ENCODE measurements at regions not wholly inside any gene's neighbourhood (a gene's known extent, or its start where the extent isn't known, plus 50 kb on each side); places are given as distances from the start of the nearest gene placed in this dataset.

- H3K9me2 ChIP-seq (ENCODE audit: insufficient read depth) = 0 out of 2 replicates have a peak, but pooled peaks cover 2% of the 10 kb centered on the region
- no TSS peak for BruUV-seq (replicated peaks)
- peaks cover 74% of the 10 kb centered on the region for H3K27me3 ChIP-seq (ENCODE audit: insufficient read depth, low read depth)
- H3K27ac ChIP-seq = no peak overlapping the region
- no peaks in the 10 kb centered on the region for H3K36me3 ChIP-seq (ENCODE audit: low read depth)
- POLR2A ChIA-PET (ENCODE audit: unreplicated experiment) = no interaction called here
- no peaks in the 10 kb centered on the region for H3K79me2 ChIP-seq (ENCODE audit: low read depth)
- CTCF ChIA-PET = no interaction called here
- H3K4me1 ChIP-seq (replicated peaks; ENCODE audit: insufficient read depth) = no peaks in the 10 kb centered on the region
- no peaks in the 10 kb centered on the region for H3F3A ChIP-seq (ENCODE audit: insufficient read depth, low read depth)
- H3K9me3 ChIP-seq (ENCODE audit: insufficient read depth, low read depth) = no peaks in the 10 kb centered on the region
- intact Hi-C loops (cut with micrococcal nuclease; ENCODE audit: unreplicated experiment) = no loop called here
- H3K4me2 ChIP-seq = no peak overlapping the region
- TF ChIP-seq CTCF (conservative IDR thresholded peaks at IDR 0.05) (no peak), EZH2 (IDR thresholded peaks at IDR 0.05; ENCODE audit: low read depth) (no peak)
- no peak for DNase-seq
- no peaks in the 10 kb centered on the region for H4K20me1 ChIP-seq (ENCODE audit: insufficient read depth)
- no peak overlapping the region for H3K4me3 ChIP-seq
- no peak overlapping the region for H2AFZ ChIP-seq
Observed at GRCh38 chr12:3950714-3951320, 77.6 kb upstream of the PARP11 start.

- Histone ChIP-seq H3K9me2 (ENCODE audit: insufficient read depth) (no peaks in the 10 kb centered on the region; the same call in 1 of the 2 replicates), H3K4me1 (replicated peaks; ENCODE audit: insufficient read depth) (no peaks in the 10 kb centered on the region), H3K27ac (no peak overlapping the region), H4K20me1 (ENCODE audit: insufficient read depth) (no peaks in the 10 kb centered on the region), H3F3A (ENCODE audit: insufficient read depth, low read depth) (no peaks in the 10 kb centered on the region), H3K36me3 (ENCODE audit: low read depth) (no peaks in the 10 kb centered on the region), H3K4me3 (no peak overlapping the region), H3K79me2 (ENCODE audit: low read depth) (no peaks in the 10 kb centered on the region), H2AFZ (no peak overlapping the region), H3K9me3 (ENCODE audit: insufficient read depth, low read depth) (no peaks in the 10 kb centered on the region), H3K27me3 (ENCODE audit: insufficient read depth, low read depth) (peaks cover 60% of the 10 kb centered on the region), H3K4me2 (no peak overlapping the region)
- ChIA-PET CTCF (no interaction called here), POLR2A (ENCODE audit: unreplicated experiment) (interaction anchor here (0.5 kb wide), 1 partner anchor 117 kb away, joined by 6 read pairs; no protein-coding TSS in a partner anchor)
- no TSS peak for BruUV-seq (replicated peaks)
- DNase-seq = no peak
- TF ChIP-seq CTCF (conservative IDR thresholded peaks at IDR 0.05) = no peak
- TF ChIP-seq EZH2 (IDR thresholded peaks at IDR 0.05; ENCODE audit: low read depth) = no peak
- intact Hi-C loops (cut with micrococcal nuclease; ENCODE audit: unreplicated experiment) = no loop called here
Observed at GRCh38 chr12:3947781-3948180, 74.6 kb upstream of the PARP11 start.

- Histone ChIP-seq H3K36me3 (ENCODE audit: low read depth) (no peaks in the 10 kb centered on the region), H3K4me1 (replicated peaks; ENCODE audit: insufficient read depth) (no peaks in the 10 kb centered on the region), H3K4me3 (no peak overlapping the region), H4K20me1 (ENCODE audit: insufficient read depth) (no peaks in the 10 kb centered on the region), H2AFZ (no peak overlapping the region; the same call in 1 of the 2 replicates), H3F3A (ENCODE audit: insufficient read depth, low read depth) (no peaks in the 10 kb centered on the region), H3K27ac (no peak overlapping the region), H3K79me2 (ENCODE audit: low read depth) (no peaks in the 10 kb centered on the region), H3K27me3 (ENCODE audit: insufficient read depth, low read depth) (peaks cover 50% of the 10 kb centered on the region), H3K9me2 (ENCODE audit: insufficient read depth) (no peaks in the 10 kb centered on the region; the same call in 1 of the 2 replicates), H3K9me3 (ENCODE audit: insufficient read depth, low read depth) (no peaks in the 10 kb centered on the region), H3K4me2 (no peak overlapping the region)
- no TSS peak for BruUV-seq (replicated peaks)
- POLR2A ChIA-PET (ENCODE audit: unreplicated experiment) = no interaction called here
- TF ChIP-seq CTCF (conservative IDR thresholded peaks at IDR 0.05) (no peak), EZH2 (IDR thresholded peaks at IDR 0.05; ENCODE audit: low read depth) (no peak)
- DNase-seq = no peak
- CTCF ChIA-PET = no interaction called here
- intact Hi-C loops (cut with micrococcal nuclease; ENCODE audit: unreplicated experiment) = no loop called here
Observed at GRCh38 chr12:3945671-3946070, 72.5 kb upstream of the PARP11 start.

Data from PC-9 (cell line).